GM21737 (cell line): ENCODE measurements at regions not wholly inside any gene's neighbourhood (a gene's known extent, or its start where the extent isn't known, plus 50 kb on each side); places are given as distances from the start of the nearest gene placed in this dataset.
"Not testable (repeated sequence)": the region's sequence is repeated elsewhere in the genome, so short reads cannot be mapped to it uniquely, and the experiment has no call there.

Experiments
- ATAC-seq: cut with Tn5 transposase; IDR thresholded peaks from one replicate; pipeline ENCODE4 v1.9.1; 2021; ENCODE audit warnings: mild to moderate bottlenecking, moderate library complexity; ENCODE audit not compliant: unreplicated experiment

GRCh38 chr6:132199343-132199742 lies 201.9 kb downstream of the MOXD1 start:
- no peak for ATAC-seq

GRCh38 chr6:132198896-132199295 lies 202.4 kb downstream of the MOXD1 start:
- no peak for ATAC-seq

- no peak for ATAC-seq
Measured at GRCh38 chr6:132198040-132198439, 203.2 kb downstream of the MOXD1 start.

GRCh38 chr6:132194529-132194928 lies 206.7 kb downstream of the MOXD1 start:
- no peak for ATAC-seq

GRCh38 chr6:132192631-132193030 lies 208.6 kb downstream of the MOXD1 start:
- no peak for ATAC-seq

- ATAC-seq = no peak
Measured at GRCh38 chr6:132190815-132191175, 210.5 kb downstream of the MOXD1 start.

GRCh38 chr6:132190097-132190814 lies 211.0 kb downstream of the MOXD1 start:
- ATAC-seq = no peak

- ATAC-seq = no peak
Measured at GRCh38 chr6:132188556-132189264, 212.6 kb downstream of the MOXD1 start.

GRCh38 chr6:132187816-132188215 lies 213.5 kb downstream of the MOXD1 start:
- ATAC-seq = no peak

GRCh38 chr6:132184966-132185365 lies 216.3 kb downstream of the MOXD1 start:
- ATAC-seq = not testable (repeated sequence)

- ATAC-seq = no peak
Measured at GRCh38 chr6:132179955-132180354, 221.3 kb downstream of the MOXD1 start.

- ATAC-seq = no peak
Measured at GRCh38 chr6:132174919-132175318, 223.7 kb upstream of the CCN2 start.

GRCh38 chr6:132168961-132169360 lies 217.8 kb upstream of the CCN2 start:
- ATAC-seq = no peak

- no peak for ATAC-seq
Measured at GRCh38 chr6:132167929-132168892, 217.0 kb upstream of the CCN2 start.

- ATAC-seq = no peak
Measured at GRCh38 chr6:132166526-132167051, 215.4 kb upstream of the CCN2 start.

- ATAC-seq = no peak
Measured at GRCh38 chr6:132165677-132166076, 214.5 kb upstream of the CCN2 start.

GRCh38 chr6:132161283-132161682 lies 210.1 kb upstream of the CCN2 start:
- ATAC-seq = no peak

- ATAC-seq = no peak
Measured at GRCh38 chr6:132153221-132153898, 202.2 kb upstream of the CCN2 start.

- no peak for ATAC-seq
Measured at GRCh38 chr6:132147530-132148011, 196.4 kb upstream of the CCN2 start.

- ATAC-seq = no peak
Measured at GRCh38 chr6:132144456-132144855, 193.3 kb upstream of the CCN2 start.
